Neutrophil (primary cell): ENCODE measurements at regions not wholly inside any gene's neighbourhood (a gene's known extent, or its start where the extent isn't known, plus 50 kb on each side); places are given as distances from the start of the nearest gene placed in this dataset.

ENCODE experiments used
- H3K27ac ChIP-seq: fragments of 200-600 bp; sonication (generic); 2 replicates; pipeline ENCODE4 v1.5.1; 2016; ENCODE audit warnings: mild to moderate bottlenecking, moderate library complexity
- H3K27me3 ChIP-seq: fragments of 200-600 bp; sonication (generic); 2 replicates; pipeline ENCODE4 v1.6.0; 2016; ENCODE audit warnings: mild to moderate bottlenecking
- H3K36me3 ChIP-seq: fragments of 200-600 bp; sonication (generic); 2 replicates; pipeline ENCODE4 v1.5.1; 2017
- H3K4me1 ChIP-seq, 2 experiments: fragments of 200-600 bp in 1 of 2; sonication (generic) in 1 of 2; 1 replicate in 1 of 2; 2 replicates in 1 of 2; pipeline versions ENCODE4 v1.5.1 to v1.6.1; 2013 to 2016; ENCODE audit warnings: low read depth in 1 of 2, low read length in 1 of 2, mild to moderate bottlenecking in 1 of 2, moderate library complexity in 1 of 2; ENCODE audit not compliant: control insufficient read depth in 1 of 2, insufficient read depth in 1 of 2
- H3K4me3 ChIP-seq, 2 experiments: fragments of 200-600 bp in 1 of 2; sonication (generic) in 1 of 2; 1 replicate in 1 of 2; 2 replicates in 1 of 2; pipeline ENCODE4 v1.5.1; 2013 to 2016; ENCODE audit warnings: low read depth in 1 of 2, low read length in 1 of 2, mild to moderate bottlenecking in 1 of 2, moderate library complexity in 1 of 2
- H3K9me3 ChIP-seq: fragments of 200-600 bp; sonication (generic); 2 replicates; pipeline ENCODE4 v1.5.1; 2016
- TF ChIP-seq, protein P1 (sequence below): fragments of 200-600 bp; sonication (generic); IDR thresholded peaks from 2 replicates; pipeline ENCODE4 v1.5.1; 2016; ENCODE audit warnings: antibody characterized with exemption

DNA sequence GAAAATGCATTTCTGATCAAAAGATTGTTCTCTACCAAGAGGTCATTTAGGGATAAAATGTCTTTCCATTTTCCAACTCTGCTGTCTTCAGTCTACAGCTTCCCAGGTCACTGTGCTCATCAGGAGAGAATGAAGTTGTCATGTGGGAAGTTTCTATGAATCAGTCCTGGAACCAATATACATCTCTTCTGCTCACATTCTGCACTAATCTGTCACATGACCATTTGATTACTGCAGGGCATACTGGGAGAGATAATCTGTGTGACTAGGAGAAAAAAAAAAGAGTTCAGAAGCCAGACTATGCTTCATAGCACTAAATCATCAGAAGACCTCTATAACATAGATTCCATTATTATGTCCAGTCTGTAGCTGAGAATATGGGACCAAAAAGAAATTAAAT, 611.5 kb downstream of the KCNA4 start:
- no peaks in the 10 kb centered on the region for H3K27me3 ChIP-seq
- H3K27ac ChIP-seq: no peak overlapping the region
- no peaks in the 10 kb centered on the region for H3K4me1 ChIP-seq
- H3K4me3 ChIP-seq: no peak overlapping the region
- H3K9me3 ChIP-seq: no peaks in the 10 kb centered on the region
- TF ChIP-seq, protein P1, sequence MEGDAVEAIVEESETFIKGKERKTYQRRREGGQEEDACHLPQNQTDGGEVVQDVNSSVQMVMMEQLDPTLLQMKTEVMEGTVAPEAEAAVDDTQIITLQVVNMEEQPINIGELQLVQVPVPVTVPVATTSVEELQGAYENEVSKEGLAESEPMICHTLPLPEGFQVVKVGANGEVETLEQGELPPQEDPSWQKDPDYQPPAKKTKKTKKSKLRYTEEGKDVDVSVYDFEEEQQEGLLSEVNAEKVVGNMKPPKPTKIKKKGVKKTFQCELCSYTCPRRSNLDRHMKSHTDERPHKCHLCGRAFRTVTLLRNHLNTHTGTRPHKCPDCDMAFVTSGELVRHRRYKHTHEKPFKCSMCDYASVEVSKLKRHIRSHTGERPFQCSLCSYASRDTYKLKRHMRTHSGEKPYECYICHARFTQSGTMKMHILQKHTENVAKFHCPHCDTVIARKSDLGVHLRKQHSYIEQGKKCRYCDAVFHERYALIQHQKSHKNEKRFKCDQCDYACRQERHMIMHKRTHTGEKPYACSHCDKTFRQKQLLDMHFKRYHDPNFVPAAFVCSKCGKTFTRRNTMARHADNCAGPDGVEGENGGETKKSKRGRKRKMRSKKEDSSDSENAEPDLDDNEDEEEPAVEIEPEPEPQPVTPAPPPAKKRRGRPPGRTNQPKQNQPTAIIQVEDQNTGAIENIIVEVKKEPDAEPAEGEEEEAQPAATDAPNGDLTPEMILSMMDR: no peak
- H3K36me3 ChIP-seq: no peaks in the 10 kb centered on the region

DNA sequence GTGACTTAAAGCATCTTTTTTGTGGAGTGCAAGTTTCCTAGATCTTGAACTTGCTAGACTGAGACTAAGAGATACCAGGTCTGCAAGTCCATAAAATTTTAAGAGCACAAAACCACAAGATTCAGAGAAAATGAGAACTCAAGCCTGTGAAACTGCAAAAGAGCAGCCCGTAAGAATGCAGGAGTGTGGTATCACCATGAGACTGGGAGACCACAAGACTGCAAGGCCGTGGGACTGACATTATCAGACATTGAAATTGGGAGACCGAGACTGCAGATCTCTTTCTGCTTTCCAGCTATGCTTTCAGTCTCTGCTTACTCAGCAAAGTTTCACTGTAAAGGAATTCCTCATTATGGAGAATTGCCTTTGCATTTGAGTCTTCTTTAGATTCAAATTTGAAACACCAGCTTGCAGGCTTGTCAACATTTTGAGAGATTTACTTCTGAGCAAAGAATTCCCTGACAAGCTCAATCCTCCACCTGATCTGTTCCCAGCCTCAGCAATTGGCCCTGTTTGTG, 621.2 kb downstream of the KCNA4 start:
- TF ChIP-seq, protein P1: no peak
- H3K27me3 ChIP-seq: no peaks in the 10 kb centered on the region
- no peak overlapping the region for H3K4me3 ChIP-seq
- no peaks in the 10 kb centered on the region for H3K36me3 ChIP-seq
- no peaks in the 10 kb centered on the region for H3K4me1 ChIP-seq
- H3K27ac ChIP-seq: no peak overlapping the region
- no peaks in the 10 kb centered on the region for H3K9me3 ChIP-seq

DNA sequence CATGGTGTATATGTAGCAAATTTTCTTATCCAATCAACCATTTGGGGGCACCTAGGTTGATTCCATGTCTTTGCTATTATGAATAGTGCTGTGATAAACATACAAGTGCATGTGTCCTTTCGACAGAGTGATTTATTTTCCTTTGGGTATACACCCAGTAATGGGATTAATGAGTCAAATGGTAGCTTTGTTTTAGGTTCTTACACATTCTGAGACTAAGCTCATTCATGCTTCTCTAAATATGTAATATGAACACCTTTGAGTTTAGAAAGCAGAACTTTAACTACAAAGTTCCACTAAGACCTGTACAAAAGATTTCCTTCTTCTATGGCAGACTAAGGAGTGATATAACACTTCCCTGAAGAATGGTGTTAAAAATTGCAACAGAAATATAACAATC, 627.0 kb downstream of the KCNA4 start:
- Histone ChIP-seq H3K27me3 (no peaks in the 10 kb centered on the region), H3K4me3 (no peak overlapping the region), H3K27ac (no peak overlapping the region), H3K4me1 (no peaks in the 10 kb centered on the region), H3K36me3 (no peaks in the 10 kb centered on the region), H3K9me3 (no peaks in the 10 kb centered on the region)
- TF ChIP-seq, protein P1: no peak

DNA sequence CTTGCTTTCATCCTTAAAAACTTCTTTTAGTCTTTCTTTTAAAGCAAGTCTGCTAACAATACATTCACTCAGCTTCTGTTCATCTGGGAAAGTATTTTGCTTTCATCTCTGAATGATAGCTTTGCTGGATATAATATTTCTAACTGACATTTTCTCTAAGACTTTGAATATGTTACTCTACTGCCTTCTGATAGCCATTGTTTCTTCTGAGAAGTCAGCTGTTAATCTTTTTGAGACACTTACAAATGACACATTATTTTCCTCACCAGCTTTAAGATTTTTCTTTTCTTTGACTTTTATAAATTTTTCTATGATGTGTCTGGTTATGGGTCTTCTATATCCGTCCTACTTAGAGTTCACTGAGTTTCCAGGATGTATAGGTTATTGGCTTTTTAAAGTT, 643.1 kb downstream of the KCNA4 start:
- TF ChIP-seq, protein P1: no peak
- H3K9me3 ChIP-seq: no peaks in the 10 kb centered on the region
- H3K36me3 ChIP-seq: no peaks in the 10 kb centered on the region

DNA sequence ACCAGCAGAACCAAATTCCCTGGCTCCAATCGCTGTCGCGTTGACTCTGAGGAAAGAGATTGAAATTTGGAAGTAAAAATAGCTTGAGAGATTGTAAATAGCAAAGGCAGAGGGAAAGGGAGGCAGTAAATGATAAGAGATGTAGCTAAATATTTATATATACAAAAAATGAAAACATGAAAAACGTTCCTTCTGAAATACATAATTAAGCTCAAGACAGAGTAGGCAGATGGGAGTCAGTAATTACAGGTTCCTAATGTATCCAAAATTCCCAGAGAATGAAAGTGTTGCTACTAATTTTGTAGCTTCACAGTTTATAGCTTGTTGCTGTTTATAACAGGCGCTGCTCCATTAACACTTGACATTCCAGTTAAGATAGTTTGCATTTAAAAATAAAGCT, 648.7 kb downstream of the KCNA4 start:
- no peak overlapping the region for H3K4me3 ChIP-seq
- H3K36me3 ChIP-seq: no peaks in the 10 kb centered on the region
- H3K9me3 ChIP-seq: no peaks in the 10 kb centered on the region
- TF ChIP-seq, protein P1: no peak
- H3K4me1 ChIP-seq: no peaks in the 10 kb centered on the region
- H3K27me3 ChIP-seq: no peaks in the 10 kb centered on the region
- no peak overlapping the region for H3K27ac ChIP-seq

More for the DNA sequence above, 643.1 kb downstream of the KCNA4 start:
- no peaks in the 10 kb centered on the region for H3K4me1 ChIP-seq
- H3K27me3 ChIP-seq: no peaks in the 10 kb centered on the region
- no peak overlapping the region for H3K27ac ChIP-seq
- no peak overlapping the region for H3K4me3 ChIP-seq

DNA sequence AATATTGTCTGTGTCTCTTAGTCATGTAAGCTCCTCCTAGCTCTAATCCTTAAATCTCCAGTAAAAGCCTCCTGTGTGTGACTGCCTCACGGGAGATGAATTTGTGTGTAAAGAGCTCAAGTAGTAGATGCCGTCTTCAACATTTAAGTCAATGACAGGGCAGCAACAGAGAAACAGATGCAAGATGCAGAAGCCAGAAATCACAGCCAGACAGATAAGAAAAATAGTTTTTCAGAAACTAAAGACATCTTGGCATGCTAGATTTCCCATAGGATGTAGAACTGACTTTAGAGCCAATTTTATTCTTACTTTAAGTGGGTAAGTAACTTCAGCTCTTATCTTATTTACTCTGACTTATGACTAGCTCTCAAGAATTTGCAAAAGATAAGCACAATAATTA, 652.8 kb downstream of the KCNA4 start:
- no peak overlapping the region for H3K4me3 ChIP-seq
- TF ChIP-seq, protein P1: no peak
- H3K27me3 ChIP-seq: no peaks in the 10 kb centered on the region
- no peak overlapping the region for H3K27ac ChIP-seq
- H3K9me3 ChIP-seq: no peaks in the 10 kb centered on the region
- H3K4me1 ChIP-seq: no peaks in the 10 kb centered on the region
- H3K36me3 ChIP-seq: no peaks in the 10 kb centered on the region
